ENCODE measurements at regions not wholly inside any gene's neighbourhood (a gene's known extent, or its start where the extent isn't known, plus 50 kb on each side); places are given as distances from the start of the nearest gene placed in this dataset.

DNA sequence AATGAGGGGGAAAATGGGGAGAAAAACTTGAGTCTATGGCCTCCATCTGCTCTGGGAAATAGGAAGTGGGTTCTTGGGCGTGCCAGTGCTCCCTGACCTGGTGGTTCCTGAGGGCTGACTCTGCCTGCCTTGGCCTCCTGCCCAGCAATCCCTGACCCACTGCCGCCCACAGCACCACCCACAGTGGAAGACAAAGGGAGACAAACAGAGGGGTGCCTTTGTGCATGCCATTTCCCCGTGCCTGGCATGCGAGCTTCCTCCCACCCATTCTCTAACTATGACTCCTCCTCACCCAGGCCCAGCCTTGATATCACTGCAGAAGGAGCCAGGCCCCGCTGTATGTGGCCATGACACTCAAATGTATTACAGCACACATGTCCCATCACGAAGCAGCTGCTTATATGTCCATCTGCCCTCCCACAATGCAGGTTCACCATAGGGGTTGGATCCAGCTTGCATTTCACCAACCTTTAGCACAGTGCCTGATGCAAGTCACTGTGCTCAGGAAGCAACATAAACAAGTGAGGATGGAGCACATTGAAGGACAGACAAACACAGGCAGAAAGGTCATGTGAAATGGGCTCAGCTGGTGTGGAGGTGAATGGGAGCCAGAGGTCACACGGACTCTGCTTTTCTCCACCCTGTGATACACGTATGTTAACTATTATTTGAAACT, 84.4 kb downstream of the ADRB2 start:
- H3K27me3 ChIP-seq (replicated peaks; ENCODE audit: control insufficient read depth, insufficient read depth, low read length), result no peaks in the 10 kb centered on the region; the same call in 1 of the 2 replicates
- TF ChIP-seq, protein P1, sequence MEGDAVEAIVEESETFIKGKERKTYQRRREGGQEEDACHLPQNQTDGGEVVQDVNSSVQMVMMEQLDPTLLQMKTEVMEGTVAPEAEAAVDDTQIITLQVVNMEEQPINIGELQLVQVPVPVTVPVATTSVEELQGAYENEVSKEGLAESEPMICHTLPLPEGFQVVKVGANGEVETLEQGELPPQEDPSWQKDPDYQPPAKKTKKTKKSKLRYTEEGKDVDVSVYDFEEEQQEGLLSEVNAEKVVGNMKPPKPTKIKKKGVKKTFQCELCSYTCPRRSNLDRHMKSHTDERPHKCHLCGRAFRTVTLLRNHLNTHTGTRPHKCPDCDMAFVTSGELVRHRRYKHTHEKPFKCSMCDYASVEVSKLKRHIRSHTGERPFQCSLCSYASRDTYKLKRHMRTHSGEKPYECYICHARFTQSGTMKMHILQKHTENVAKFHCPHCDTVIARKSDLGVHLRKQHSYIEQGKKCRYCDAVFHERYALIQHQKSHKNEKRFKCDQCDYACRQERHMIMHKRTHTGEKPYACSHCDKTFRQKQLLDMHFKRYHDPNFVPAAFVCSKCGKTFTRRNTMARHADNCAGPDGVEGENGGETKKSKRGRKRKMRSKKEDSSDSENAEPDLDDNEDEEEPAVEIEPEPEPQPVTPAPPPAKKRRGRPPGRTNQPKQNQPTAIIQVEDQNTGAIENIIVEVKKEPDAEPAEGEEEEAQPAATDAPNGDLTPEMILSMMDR (IDR thresholded peaks at IDR 0.05; ENCODE audit: insufficient read depth, low read length, poor library complexity, severe bottlenecking), result no peak
- H3K36me3 ChIP-seq (ENCODE audit: control insufficient read depth, insufficient read depth, low read length), result no peaks in the 10 kb centered on the region
- H3K4me3 ChIP-seq (replicated peaks; ENCODE audit: low read depth, low read length), result no peak overlapping the region
- no peak for DNase-seq (ENCODE audit: extremely low read depth, insufficient read length)

DNA sequence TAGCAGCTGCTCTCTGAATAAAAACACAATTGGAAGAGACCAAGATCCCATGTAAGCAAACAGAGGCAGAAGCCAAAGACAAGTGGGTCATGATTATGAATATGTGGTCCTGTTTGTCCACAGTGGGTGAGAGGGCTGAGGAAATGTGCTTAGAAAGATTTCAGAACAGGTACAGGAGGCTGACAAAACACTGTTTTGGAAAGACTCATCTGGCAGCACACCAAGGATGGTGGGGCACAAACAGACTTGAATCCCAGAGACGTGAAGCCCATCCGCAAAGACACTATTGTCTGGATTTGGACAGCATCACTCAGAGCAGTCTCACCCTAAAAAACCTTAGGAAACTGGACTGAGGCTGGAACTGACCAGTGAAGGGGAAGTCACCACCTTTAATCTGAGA, 85.0 kb downstream of the ADRB2 start:
- TF ChIP-seq, protein P1 (IDR thresholded peaks at IDR 0.05; ENCODE audit: insufficient read depth, low read length, poor library complexity, severe bottlenecking), result no peak
- H3K27me3 ChIP-seq (replicated peaks; ENCODE audit: control insufficient read depth, insufficient read depth, low read length), result no peaks in the 10 kb centered on the region; the same call in 1 of the 2 replicates
- no peak for DNase-seq (ENCODE audit: extremely low read depth, insufficient read length)
- H3K36me3 ChIP-seq (ENCODE audit: control insufficient read depth, insufficient read depth, low read length), result no peaks in the 10 kb centered on the region
- no peak overlapping the region for H3K4me3 ChIP-seq (replicated peaks; ENCODE audit: low read depth, low read length)

DNA sequence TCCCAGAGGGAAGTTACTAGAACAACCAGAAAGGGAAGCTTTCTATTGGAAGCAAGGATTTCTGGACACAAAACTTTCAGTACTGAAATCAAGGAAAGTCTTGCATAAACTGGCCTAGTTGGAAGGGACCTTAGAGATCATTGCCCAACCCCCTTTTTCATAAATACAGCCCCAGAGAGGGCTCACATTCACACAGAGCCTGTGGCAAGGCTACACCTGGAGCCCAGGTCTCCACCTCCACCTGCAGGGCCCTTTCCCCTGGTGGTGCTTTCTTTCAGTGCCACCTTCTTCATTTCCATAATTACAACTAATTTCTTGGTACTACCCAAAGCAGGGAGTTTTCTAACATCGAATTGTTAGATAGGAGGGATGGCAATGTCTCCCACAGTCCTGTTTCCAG, 85.7 kb downstream of the ADRB2 start:
- TF ChIP-seq, protein P1 (IDR thresholded peaks at IDR 0.05; ENCODE audit: insufficient read depth, low read length, poor library complexity, severe bottlenecking), result no peak
- Histone ChIP-seq H3K27me3 (replicated peaks; ENCODE audit: control insufficient read depth, insufficient read depth, low read length) (no peaks in the 10 kb centered on the region; the same call in 1 of the 2 replicates), H3K36me3 (ENCODE audit: control insufficient read depth, insufficient read depth, low read length) (no peaks in the 10 kb centered on the region), H3K4me3 (replicated peaks; ENCODE audit: low read depth, low read length) (no peak overlapping the region)
- DNase-seq (ENCODE audit: extremely low read depth, insufficient read length), result no peak

DNA sequence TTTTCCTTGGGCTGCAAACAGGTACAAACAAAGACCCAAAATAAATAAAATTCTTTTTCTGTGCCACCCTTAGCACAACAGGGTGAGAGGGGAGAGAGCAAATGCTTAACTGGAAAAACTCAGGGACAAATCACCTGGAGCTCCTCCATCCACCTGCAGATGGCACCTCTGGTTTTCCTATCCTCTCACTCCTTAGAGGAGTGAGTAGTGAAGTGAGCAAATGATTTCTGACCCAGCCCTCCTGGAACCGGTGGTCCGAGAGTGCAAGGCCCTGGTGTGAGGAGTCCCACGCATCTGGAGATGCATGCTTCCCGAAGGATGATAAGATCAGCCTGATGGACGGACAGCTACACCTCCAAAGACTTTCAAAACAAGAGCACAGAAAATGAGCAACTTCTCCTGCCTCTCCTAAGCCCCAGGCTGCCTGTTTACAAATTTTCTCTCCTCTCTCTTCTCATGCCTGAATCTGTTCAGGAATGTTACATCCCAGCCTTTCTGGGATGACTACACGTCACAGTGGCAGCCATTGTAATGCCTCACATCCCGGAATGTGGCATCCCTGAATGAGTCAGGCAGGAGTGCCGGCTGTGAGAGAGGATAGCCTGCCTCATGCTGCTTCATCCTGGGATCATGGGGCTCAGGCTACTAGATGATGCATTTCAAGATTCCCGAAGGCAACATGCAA, 86.4 kb downstream of the ADRB2 start:
- DNase-seq (ENCODE audit: extremely low read depth, insufficient read length), result no peak
- no peaks in the 10 kb centered on the region; the same call in 1 of the 2 replicates for H3K27me3 ChIP-seq (replicated peaks; ENCODE audit: control insufficient read depth, insufficient read depth, low read length)
- H3K4me3 ChIP-seq (replicated peaks; ENCODE audit: low read depth, low read length), result no peak overlapping the region
- H3K36me3 ChIP-seq (ENCODE audit: control insufficient read depth, insufficient read depth, low read length), result no peaks in the 10 kb centered on the region
- TF ChIP-seq, protein P1 (IDR thresholded peaks at IDR 0.05; ENCODE audit: insufficient read depth, low read length, poor library complexity, severe bottlenecking), result peak; percentile 15

DNA sequence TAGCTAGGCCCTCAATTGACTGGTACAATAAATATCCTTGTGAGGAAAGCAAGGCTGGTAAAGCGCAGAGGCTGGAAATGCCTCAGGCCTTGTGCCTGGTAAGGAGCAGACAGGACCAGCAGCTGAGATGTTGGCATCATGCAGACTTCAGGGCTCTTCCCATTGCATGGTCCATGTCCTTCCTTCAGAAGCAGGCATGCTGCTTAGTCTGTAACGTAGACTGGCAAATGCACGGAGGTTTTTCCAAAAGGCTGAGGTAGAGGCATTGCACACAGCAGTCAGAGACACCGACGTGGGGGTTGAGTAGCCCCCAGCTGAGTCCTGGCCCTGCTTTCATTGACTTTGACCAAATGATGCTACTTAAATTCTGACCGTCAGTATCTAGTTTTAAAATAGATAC, 87.1 kb downstream of the ADRB2 start:
- Histone ChIP-seq H3K36me3 (ENCODE audit: control insufficient read depth, insufficient read depth, low read length) (no peaks in the 10 kb centered on the region), H3K4me3 (replicated peaks; ENCODE audit: low read depth, low read length) (no peak overlapping the region), H3K27me3 (replicated peaks; ENCODE audit: control insufficient read depth, insufficient read depth, low read length) (no peaks in the 10 kb centered on the region; the same call in 1 of the 2 replicates)
- DNase-seq (ENCODE audit: extremely low read depth, insufficient read length), result no peak
- TF ChIP-seq, protein P1 (IDR thresholded peaks at IDR 0.05; ENCODE audit: insufficient read depth, low read length, poor library complexity, severe bottlenecking), result no peak

All from GM06990 (cell line).